NT2/D1 (cell line): ENCODE measurements at regions not wholly inside any gene's neighbourhood (a gene's known extent, or its start where the extent isn't known, plus 50 kb on each side); places are given as distances from the start of the nearest gene placed in this dataset.

Experiments
- SUZ12 ChIP-seq: IDR thresholded peaks from 2 replicates; pipeline ENCODE4 v1.6.1; 2011; ENCODE audit not compliant: insufficient read length, insufficient read depth; ENCODE audit errors: extremely low read depth
- YY1 ChIP-seq: IDR thresholded peaks from 2 replicates; pipeline ENCODE4 v1.6.1; 2011; ENCODE audit not compliant: insufficient read length, insufficient read depth
- ZNF274 ChIP-seq: IDR thresholded peaks from 2 replicates; pipeline ENCODE4 v1.6.1; 2011; ENCODE audit warnings: mild to moderate bottlenecking, low read depth, low read length

DNA sequence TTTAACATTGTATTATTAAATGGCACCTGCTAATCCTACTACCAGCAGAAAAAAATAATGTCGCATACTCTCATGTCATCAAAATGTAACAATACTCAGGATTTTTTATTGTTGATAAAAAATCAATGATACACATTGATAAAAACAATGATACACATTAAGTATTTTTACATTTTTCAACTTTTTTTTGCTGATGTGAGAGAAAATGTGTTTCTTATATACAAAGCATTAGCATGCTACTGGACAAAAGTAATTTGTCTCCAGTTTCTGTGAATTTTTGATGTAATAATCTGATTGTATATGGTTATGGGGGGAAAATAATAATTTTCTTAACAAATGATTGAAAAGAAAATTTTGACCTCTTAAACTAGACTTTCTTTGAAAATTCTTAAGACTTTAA is 1256.6 kb upstream of the CNTN5 start:
- TF ChIP-seq SUZ12: no peak
- TF ChIP-seq ZNF274: no peak
- TF ChIP-seq YY1: no peak
